ENCODE measurements at regions not wholly inside any gene's neighbourhood (a gene's known extent, or its start where the extent isn't known, plus 50 kb on each side); places are given as distances from the start of the nearest gene placed in this dataset.
A peak's percentile ranks its signal among the peaks of the same experiment; 100 is the strongest.
"Not testable (repeated sequence)": the region's sequence is repeated elsewhere in the genome, so short reads cannot be mapped to it uniquely, and the experiment has no call there.

GRCh38 chr3:34676436-34676835, 878.0 kb downstream of the PDCD6IP start:
- TF ChIP-seq MYC (IDR thresholded peaks at IDR 0.05; ENCODE audit: low read depth, low read length) (no peak), POLR2A (IDR thresholded peaks at IDR 0.05; ENCODE audit: extremely low read depth, insufficient read length) (no peak), MAX (IDR thresholded peaks at IDR 0.05; ENCODE audit: low read depth, low read length) (no peak), CTCF (IDR thresholded peaks at IDR 0.05; ENCODE audit: low read depth, low read length) (no peak)
- H3K4me3 ChIP-seq (ENCODE audit: low read depth, low read length), result no peak overlapping the region
- no peak for DNase-seq (ENCODE audit: low read depth)

GRCh38 chr3:34678575-34678974, 880.1 kb downstream of the PDCD6IP start:
- DNase-seq (ENCODE audit: low read depth), result no peak
- TF ChIP-seq CTCF (IDR thresholded peaks at IDR 0.05; ENCODE audit: low read depth, low read length), result no peak
- no peak for TF ChIP-seq MAX (IDR thresholded peaks at IDR 0.05; ENCODE audit: low read depth, low read length)
- TF ChIP-seq MYC (IDR thresholded peaks at IDR 0.05; ENCODE audit: low read depth, low read length), result no peak
- TF ChIP-seq POLR2A (IDR thresholded peaks at IDR 0.05; ENCODE audit: extremely low read depth, insufficient read length), result no peak
- no peak overlapping the region for H3K4me3 ChIP-seq (ENCODE audit: low read depth, low read length)

GRCh38 chr3:34679055-34679454, 880.6 kb downstream of the PDCD6IP start:
- H3K4me3 ChIP-seq (ENCODE audit: low read depth, low read length); DNase-seq (ENCODE audit: low read depth): not testable (repeated sequence)

- H3K4me3 ChIP-seq (ENCODE audit: low read depth, low read length), result no peak overlapping the region
- TF ChIP-seq CTCF (IDR thresholded peaks at IDR 0.05; ENCODE audit: low read depth, low read length) (peak; percentile 50), MAX (IDR thresholded peaks at IDR 0.05; ENCODE audit: low read depth, low read length) (no peak)
- DNase-seq (ENCODE audit: low read depth), result peak; percentile 57
Observed at GRCh38 chr3:34683851-34684250, 885.4 kb downstream of the PDCD6IP start.

- DNase-seq (ENCODE audit: low read depth), result no peak
- TF ChIP-seq POLR2A (IDR thresholded peaks at IDR 0.05; ENCODE audit: extremely low read depth, insufficient read length) (no peak), CTCF (IDR thresholded peaks at IDR 0.05; ENCODE audit: low read depth, low read length) (no peak), MYC (IDR thresholded peaks at IDR 0.05; ENCODE audit: low read depth, low read length) (no peak), MAX (IDR thresholded peaks at IDR 0.05; ENCODE audit: low read depth, low read length) (no peak)
- H3K4me3 ChIP-seq (ENCODE audit: low read depth, low read length), result no peak overlapping the region
Observed at GRCh38 chr3:34686541-34686940, 888.1 kb downstream of the PDCD6IP start.

- DNase-seq (ENCODE audit: low read depth), result no peak
- no peak overlapping the region for H3K4me3 ChIP-seq (ENCODE audit: low read depth, low read length)
- no peak for TF ChIP-seq CTCF (IDR thresholded peaks at IDR 0.05; ENCODE audit: low read depth, low read length)
- no peak for TF ChIP-seq POLR2A (IDR thresholded peaks at IDR 0.05; ENCODE audit: extremely low read depth, insufficient read length)
Observed at GRCh38 chr3:34687671-34688070, 889.2 kb downstream of the PDCD6IP start.
